ENCODE measurements at regions not wholly inside any gene's neighbourhood (a gene's known extent, or its start where the extent isn't known, plus 50 kb on each side); places are given as distances from the start of the nearest gene placed in this dataset.

DNA sequence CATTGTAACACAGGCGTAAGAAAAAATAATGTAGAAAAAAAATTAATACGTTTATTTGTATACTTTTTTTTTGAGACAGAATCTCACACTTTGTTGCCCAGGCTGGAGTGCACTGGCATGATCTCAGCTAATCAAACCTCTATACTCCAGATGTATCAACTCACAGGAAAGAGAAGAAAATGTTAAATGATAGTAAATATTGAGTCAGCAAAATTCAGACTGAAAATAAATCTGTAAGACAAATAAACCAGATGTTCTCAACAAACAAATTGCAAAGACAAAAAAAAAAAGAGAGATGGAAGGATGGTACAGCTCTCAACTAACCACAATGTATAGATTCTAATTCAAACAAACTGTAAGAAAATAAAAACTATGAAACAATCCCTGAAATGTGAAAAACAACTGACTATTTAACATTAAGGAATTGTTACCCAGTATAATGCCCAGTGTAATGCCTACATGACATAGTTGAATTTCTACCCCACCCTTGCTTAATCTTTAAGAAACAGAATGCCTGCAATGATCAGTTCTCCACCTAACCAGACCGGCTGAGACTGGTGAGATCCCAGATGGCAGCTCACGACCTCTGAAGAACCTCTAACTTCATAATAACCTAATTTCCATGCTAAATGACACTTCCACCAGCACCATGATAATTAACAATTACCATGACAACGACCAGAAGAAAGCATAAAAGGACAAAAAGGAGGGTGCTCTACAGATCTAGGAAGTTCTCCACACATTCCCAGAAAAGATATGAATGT is 272.0 kb upstream of the GNAI1 start:
- DNase-seq: no peak

DNA sequence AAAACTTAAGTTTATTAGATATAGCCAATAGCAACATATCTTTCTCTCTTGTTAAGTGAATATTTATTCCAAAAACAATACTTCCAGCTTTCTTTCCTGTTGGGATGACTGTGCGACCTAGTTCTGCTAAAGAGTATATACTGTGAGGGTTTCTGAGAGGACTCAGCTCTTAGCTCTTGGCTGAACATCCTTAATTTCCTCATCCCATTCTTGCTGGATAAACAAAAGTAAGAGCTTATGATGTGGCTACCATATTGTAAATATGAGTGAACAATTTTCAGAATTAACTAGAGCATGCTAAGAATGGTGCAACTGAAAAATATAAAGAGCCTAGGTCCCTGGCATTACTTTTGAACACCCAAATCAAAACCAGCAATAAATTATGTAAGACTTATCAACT is 279.5 kb upstream of the GNAI1 start:
- no peak for DNase-seq

- no peak for DNase-seq
These were observed 280.0 kb upstream of the GNAI1 start for GRCh38 chr7:79854621-79855020.

DNA sequence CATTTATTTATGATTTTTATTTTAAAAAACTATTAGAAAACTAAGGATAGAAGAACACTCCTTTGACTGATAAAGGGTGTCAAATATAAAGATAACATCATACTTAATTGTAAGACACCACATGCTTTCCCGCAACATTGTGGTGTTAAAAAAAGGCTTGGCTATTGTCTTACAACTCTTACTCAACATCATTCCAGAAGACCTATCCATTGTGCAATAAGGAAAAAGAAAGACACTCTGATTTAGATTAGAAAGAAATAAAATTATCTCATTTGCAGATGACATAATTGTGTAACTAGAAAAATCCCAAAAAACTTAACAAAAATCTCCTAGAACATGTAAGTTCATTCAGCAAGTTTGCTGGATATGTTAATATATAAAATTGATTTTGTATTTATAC is 296.7 kb upstream of the GNAI1 start:
- no peak for DNase-seq

GRCh38 chr7:79833616-79834015 is 301.0 kb upstream of the GNAI1 start:
- DNase-seq: no peak

GRCh38 chr7:79828866-79829265 is 305.8 kb upstream of the GNAI1 start:
- no peak for DNase-seq

DNA sequence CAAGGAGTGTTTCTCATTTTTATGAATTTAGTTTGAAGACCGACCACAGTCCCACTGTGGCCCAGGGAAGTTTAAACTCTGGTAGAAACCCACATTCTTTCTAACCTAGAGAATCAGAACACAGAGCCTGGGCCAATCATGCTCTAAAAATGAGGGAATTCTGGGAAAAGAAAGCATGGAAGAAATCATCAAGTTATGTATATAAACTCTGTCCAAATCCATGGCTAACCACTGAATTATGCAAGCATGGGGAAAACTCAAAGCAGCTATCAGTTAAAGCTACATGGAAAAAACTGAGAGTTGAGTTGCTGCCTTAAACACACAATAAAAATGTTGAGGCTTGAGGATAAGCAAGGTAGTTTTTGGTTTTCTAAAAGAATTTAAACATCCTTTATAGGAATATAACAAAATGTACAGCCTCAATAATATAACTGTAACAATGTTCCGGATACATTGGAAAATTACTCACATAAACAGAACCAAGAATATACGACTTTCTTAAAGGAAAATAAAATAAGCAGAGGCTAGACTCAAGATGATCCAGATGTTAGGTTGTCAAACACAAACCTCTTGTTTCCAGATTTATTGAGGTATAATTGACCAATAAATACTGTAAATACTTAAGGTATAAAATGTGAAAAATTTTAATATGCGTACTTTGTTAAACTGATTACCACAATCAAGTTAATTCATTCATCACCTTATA is 311.2 kb upstream of the GNAI1 start:
- no peak for DNase-seq

GRCh38 chr7:79822620-79823240 is 311.9 kb upstream of the GNAI1 start:
- no peak for DNase-seq

GRCh38 chr7:79820387-79820786 is 314.2 kb upstream of the GNAI1 start:
- no peak for DNase-seq

DNA sequence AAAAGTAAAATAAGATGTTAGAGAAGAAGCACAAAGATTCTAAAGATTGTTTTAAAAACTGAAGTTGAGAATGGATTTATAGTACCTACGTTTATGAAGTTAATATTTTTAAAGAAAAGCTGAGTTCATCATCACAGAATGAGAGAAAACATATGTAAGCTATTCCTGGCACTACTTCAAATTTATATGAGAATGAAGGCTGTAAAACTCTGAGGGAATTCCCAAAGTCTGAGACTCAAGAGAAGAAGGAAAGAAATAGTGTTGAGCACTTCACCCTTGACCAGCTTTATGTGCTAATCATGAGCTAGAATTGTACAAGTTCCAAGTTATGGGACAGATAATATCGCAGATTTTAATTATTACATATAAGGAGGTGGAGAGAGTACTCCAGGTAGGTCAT is 323.7 kb upstream of the GNAI1 start:
- no peak for DNase-seq

GRCh38 chr7:79806161-79806734 is 328.4 kb upstream of the GNAI1 start:
- no peak for DNase-seq

DNA sequence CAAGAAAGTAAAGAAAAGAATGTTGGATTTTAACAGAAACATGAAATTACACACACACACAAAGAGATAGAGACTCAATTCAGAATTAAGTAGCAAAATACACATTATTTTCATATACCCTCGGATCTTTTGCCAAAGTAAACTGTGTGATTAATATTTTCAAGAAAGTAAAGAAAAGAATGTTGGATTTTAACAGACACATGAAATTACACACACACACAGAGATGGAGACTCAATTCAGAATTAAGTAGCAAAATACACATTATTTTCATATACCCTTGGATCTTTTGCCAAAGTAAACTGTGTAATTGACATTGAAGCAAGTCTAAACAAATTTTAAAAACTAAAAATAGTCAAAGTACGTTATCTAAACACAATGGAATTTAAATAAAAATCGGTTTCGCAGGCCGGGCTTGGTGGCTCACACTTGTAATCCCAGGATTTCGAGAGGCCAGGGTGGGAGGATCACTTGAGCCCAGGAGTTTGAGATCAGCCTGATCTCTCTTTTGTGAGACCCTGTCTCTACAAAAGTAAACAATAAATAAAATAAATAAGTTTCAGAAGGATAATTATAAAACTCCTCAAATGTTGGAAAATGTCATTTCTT is 337.3 kb upstream of the MAGI2 start:
- DNase-seq: no peak

DNA sequence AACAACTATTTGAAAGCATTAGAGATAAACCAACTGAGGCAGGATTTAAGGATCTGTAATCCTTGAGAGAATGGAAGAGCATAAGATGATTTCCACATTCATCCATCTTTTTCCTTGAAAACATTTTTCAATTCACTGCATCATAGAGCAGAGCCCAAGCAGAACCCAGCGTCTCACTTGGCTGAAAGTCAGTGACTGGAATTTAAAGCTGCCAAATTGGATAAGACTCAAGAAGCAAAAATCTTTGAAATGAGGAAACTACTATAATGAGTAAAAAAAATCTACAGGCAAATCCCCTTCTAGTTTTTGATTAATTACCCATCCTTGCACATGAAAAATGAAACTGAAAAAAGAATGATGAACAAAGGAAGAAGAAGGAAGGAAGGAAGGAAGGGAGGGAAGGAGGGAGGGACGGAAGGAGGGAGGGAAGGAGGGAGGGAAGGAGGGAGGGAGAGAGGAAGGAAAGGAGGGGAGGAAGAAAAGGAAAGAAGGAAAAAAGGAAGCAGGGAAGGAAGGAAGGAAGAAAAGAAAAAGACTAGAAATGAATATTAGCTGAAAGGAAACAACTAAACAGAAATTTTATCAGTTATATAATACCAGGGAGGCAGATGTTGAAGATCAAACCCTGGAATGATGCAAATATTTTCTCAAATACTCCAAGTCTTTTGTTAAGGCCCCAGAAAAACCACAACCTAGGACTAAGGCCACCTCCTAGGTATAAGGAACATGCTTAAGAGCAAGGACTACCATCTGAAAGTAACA is 336.3 kb upstream of the MAGI2 start:
- no peak for DNase-seq

GRCh38 chr7:79787623-79788022 is 334.2 kb upstream of the MAGI2 start:
- DNase-seq: no peak

- DNase-seq: no peak
These were observed 333.6 kb upstream of the MAGI2 start for GRCh38 chr7:79787096-79787495.

- DNase-seq: no peak
These were observed 332.7 kb upstream of the MAGI2 start for GRCh38 chr7:79786187-79786586.

DNA sequence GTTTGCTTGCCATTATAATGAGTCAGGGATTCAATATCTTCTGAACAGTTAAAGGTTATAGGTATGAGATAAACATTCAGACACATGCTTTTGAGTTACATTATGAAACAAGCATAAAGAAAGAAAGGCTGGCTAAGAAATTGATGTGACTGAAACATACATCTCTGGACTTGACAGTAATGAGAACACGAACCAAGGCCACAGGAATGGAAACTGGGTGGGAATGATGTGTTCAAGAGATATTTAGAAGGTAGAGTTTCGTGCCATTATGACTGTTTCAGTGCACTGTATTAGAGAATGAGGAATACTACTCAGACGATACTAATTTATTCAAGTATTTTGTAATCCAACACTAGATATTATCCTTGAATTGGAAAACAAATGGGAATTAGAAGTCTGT is 332.1 kb upstream of the MAGI2 start:
- no peak for DNase-seq

DNA sequence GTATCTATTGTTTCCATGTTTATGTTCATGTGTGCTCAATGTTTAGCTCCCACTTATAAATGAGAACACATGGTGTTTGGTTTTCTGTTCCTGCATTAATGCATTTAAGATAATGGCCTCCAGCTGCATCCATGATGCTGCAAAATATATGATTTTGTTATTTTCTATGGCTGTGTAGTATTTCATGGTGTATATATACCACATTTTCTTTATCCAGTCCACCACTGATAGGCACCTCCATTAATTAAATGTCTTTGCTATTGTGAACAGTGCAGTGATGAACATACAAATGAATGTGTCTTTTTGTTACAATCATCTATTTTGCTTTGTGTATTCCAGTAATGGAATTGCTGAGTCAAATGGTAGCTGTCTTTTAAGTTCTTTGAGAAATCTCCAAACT is 329.4 kb upstream of the MAGI2 start:
- DNase-seq: no peak

- DNase-seq: no peak
These were observed 328.8 kb upstream of the MAGI2 start for GRCh38 chr7:79782256-79782655.

GRCh38 chr7:79781716-79782115 is 328.2 kb upstream of the MAGI2 start:
- DNase-seq: no peak

DNA sequence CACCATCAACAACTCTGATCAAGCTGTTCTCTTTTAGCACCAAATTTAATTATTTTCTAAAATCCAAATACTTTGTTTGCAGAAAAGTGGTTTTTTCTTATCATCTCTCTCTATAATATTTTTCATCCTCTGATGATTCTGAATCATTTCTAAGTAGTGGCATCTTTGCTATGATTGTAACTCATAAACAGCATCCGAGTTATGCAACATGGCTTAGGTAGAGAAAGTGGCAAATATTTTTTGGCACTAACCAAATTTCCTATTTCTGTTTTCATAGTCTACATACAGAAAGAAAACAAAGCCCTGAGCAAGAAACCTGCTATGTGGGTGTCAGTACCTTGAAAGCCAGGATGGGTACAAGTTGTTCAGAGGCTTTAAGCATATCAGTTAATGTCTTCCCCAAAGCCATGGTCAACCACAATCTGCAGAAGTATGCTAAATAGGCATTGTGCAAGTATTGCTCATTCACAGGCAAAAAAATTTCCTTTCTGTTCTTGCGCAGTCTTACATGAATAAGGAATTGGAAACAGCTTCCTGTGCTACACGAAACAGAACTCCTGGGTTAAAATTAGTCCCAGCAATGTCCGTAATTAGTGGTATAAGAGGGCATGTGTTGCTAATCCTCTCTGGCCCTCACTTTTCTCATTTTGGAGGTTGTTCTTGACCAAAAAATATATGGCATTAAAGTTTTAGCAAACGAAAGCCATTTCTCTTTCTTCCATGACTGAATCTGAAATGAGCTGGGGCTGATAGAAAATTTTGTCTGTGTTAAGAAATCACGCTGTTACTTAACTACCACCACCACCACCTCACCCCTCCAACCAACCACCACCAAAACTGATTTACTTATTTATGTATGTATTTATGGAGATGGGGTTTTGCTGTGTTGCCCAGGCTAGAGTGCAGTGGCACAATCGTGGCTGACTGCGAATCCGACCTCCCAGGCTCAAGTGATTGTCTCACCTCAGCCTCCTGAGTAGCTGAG is 325.6 kb upstream of the MAGI2 start:
- no peak for DNase-seq
